Endometrium (tissue), 2 donors: ENCODE measurements at regions not wholly inside any gene's neighbourhood (a gene's known extent, or its start where the extent isn't known, plus 50 kb on each side); places are given as distances from the start of the nearest gene placed in this dataset.
"Not testable (repeated sequence)": the region's sequence is repeated elsewhere in the genome, so short reads cannot be mapped to it uniquely, and the experiment has no call there.

Experiments used
- FAIRE-seq: peaks from 2 replicates; lab custom pipeline; 2012; peaks lifted over from hg19 to GRCh38; lab: Jason Lieb, UNC
- donor health status: control.
- donor health status: control.

GRCh38 chr10:109403551-109403950, 519.8 kb downstream of the XPNPEP1 start:
- no peak for FAIRE-seq

GRCh38 chr10:109393425-109393824, 529.9 kb downstream of the XPNPEP1 start:
- no peak for FAIRE-seq

GRCh38 chr10:109386921-109387320, 536.4 kb downstream of the XPNPEP1 start:
- no peak for FAIRE-seq

GRCh38 chr10:109386101-109386500, 537.2 kb downstream of the XPNPEP1 start:
- no peak for FAIRE-seq

GRCh38 chr10:109379186-109379585, 544.1 kb downstream of the XPNPEP1 start:
- FAIRE-seq = no peak

- no peak for FAIRE-seq
These were observed 549.1 kb downstream of the XPNPEP1 start for GRCh38 chr10:109374215-109374614.

- no peak for FAIRE-seq
These were observed 564.0 kb downstream of the XPNPEP1 start for GRCh38 chr10:109359316-109359715.

- FAIRE-seq = no peak
These were observed 565.0 kb downstream of the XPNPEP1 start for GRCh38 chr10:109358325-109358724.

- FAIRE-seq = no peak
These were observed 575.0 kb downstream of the XPNPEP1 start for GRCh38 chr10:109348324-109348723.

GRCh38 chr10:109343293-109343692, 580.0 kb downstream of the XPNPEP1 start:
- FAIRE-seq = no peak

GRCh38 chr10:109341986-109342385, 581.3 kb downstream of the XPNPEP1 start:
- FAIRE-seq = no peak

GRCh38 chr10:109328001-109328400, 595.3 kb downstream of the XPNPEP1 start:
- FAIRE-seq = no peak

- no peak for FAIRE-seq
These were observed 596.0 kb downstream of the XPNPEP1 start for GRCh38 chr10:109327266-109327665.

- FAIRE-seq = no peak
These were observed 598.6 kb downstream of the XPNPEP1 start for GRCh38 chr10:109324721-109325120.

- no peak for FAIRE-seq
These were observed 605.5 kb downstream of the XPNPEP1 start for GRCh38 chr10:109317746-109318366.

- not testable (repeated sequence) for FAIRE-seq
These were observed 609.3 kb downstream of the XPNPEP1 start for GRCh38 chr10:109314016-109314415.

GRCh38 chr10:109312555-109312954, 610.8 kb downstream of the XPNPEP1 start:
- FAIRE-seq = not testable (repeated sequence)

GRCh38 chr10:109308971-109309370, 614.3 kb downstream of the XPNPEP1 start:
- no peak for FAIRE-seq

- not testable (repeated sequence) for FAIRE-seq
These were observed 616.2 kb downstream of the XPNPEP1 start for GRCh38 chr10:109307102-109307501.

GRCh38 chr10:109306698-109307097, 616.6 kb downstream of the XPNPEP1 start:
- no peak for FAIRE-seq

- FAIRE-seq = no peak
These were observed 635.5 kb downstream of the XPNPEP1 start for GRCh38 chr10:109287858-109288257.

GRCh38 chr10:109282510-109282909, 640.8 kb downstream of the XPNPEP1 start:
- FAIRE-seq = peak; percentile 62

GRCh38 chr10:109281347-109281746, 642.0 kb downstream of the XPNPEP1 start:
- no peak for FAIRE-seq

GRCh38 chr10:109280837-109281236, 642.5 kb downstream of the XPNPEP1 start:
- no peak for FAIRE-seq

- FAIRE-seq = no peak
These were observed 645.9 kb downstream of the XPNPEP1 start for GRCh38 chr10:109277456-109277855.
